Stimulated activated effector memory CD8-positive, alpha-beta T cell treated with anti-CD3 and anti-CD28 coated beads, Interleukin-12 subunit alpha, Interleukin-12 subunit beta, amount 100 ng/mL, for 72 hours (primary cell): ENCODE measurements at regions not wholly inside any gene's neighbourhood (a gene's known extent, or its start where the extent isn't known, plus 50 kb on each side); places are given as distances from the start of the nearest gene placed in this dataset.

Experiments
- ATAC-seq: fragments of 150-1000 bp; cut with Tn5 transposase; 2 replicates; pipeline ENCODE4 v1.10.0; 2021
- DNase-seq, 2 donors: peaks; one replicate each; pipeline ENCODE4 v3.0.0; 2021 to 2022; ENCODE audit warnings: low spot score in 2 of 2
- H3K27ac Mint-ChIP-seq: one replicate; pipeline ENCODE4 v1.8.0; 2022; ENCODE audit warnings: mild to moderate bottlenecking, mixed read lengths
- H3K36me3 Mint-ChIP-seq: one replicate; pipeline ENCODE4 v1.8.0; 2022; ENCODE audit warnings: mild to moderate bottlenecking, mixed read lengths
- H3K4me1 Mint-ChIP-seq: one replicate; pipeline ENCODE4 v1.8.0; 2022; ENCODE audit warnings: mixed read lengths
- H3K4me3 Mint-ChIP-seq: one replicate; pipeline ENCODE4 v1.8.0; 2022; ENCODE audit warnings: mild to moderate bottlenecking, mixed read lengths
- H3K9me3 Mint-ChIP-seq: one replicate; pipeline ENCODE4 v1.8.0; 2022; ENCODE audit warnings: mixed read lengths

GRCh38 chr5:56612353-56612752 is 203.0 kb upstream of the MAP3K1 start:
- H3K36me3 Mint-ChIP-seq = no peaks in the 10 kb centered on the region
- ATAC-seq = no peak
- no peak for DNase-seq
- peak overlapping the region; percentile 29 for H3K4me3 Mint-ChIP-seq
- peaks cover 4% of the 10 kb centered on the region for H3K9me3 Mint-ChIP-seq
- peaks cover 65% of the 10 kb centered on the region for H3K4me1 Mint-ChIP-seq
- peak overlapping the region; percentile 36 for H3K27ac Mint-ChIP-seq

- peaks cover 59% of the 10 kb centered on the region for H3K4me1 Mint-ChIP-seq
- DNase-seq (peak; percentile 25 to 56), ATAC-seq (peak; percentile 98)
- H3K27ac Mint-ChIP-seq = peak overlapping the region; percentile 76
- peaks cover 4% of the 10 kb centered on the region for H3K9me3 Mint-ChIP-seq
- H3K36me3 Mint-ChIP-seq = no peaks in the 10 kb centered on the region
- H3K4me3 Mint-ChIP-seq = peak overlapping the region; percentile 46
These were observed 205.2 kb upstream of the MAP3K1 start for GRCh38 chr5:56610093-56610698.

GRCh38 chr5:56608217-56608925 is 207.0 kb upstream of the MAP3K1 start:
- ATAC-seq = no peak
- Mint-ChIP-seq H3K36me3 (no peaks in the 10 kb centered on the region), H3K9me3 (peaks cover 3% of the 10 kb centered on the region), H3K4me1 (peaks cover 41% of the 10 kb centered on the region), H3K27ac (no peak overlapping the region), H3K4me3 (no peak overlapping the region)
- no peak for DNase-seq

- Mint-ChIP-seq H3K4me3 (no peak overlapping the region), H3K9me3 (peaks cover 3% of the 10 kb centered on the region)
These were observed 207.8 kb upstream of the MAP3K1 start for GRCh38 chr5:56607551-56607950.

GRCh38 chr5:56607074-56607473 is 208.3 kb upstream of the MAP3K1 start:
- no peaks in the 10 kb centered on the region for H3K36me3 Mint-ChIP-seq
- no peak overlapping the region for H3K4me3 Mint-ChIP-seq
- H3K4me1 Mint-ChIP-seq = peaks cover 30% of the 10 kb centered on the region
- H3K27ac Mint-ChIP-seq = no peak overlapping the region
- ATAC-seq = no peak
- H3K9me3 Mint-ChIP-seq = peaks cover 3% of the 10 kb centered on the region
- DNase-seq = no peak

More at GRCh38 chr5:56607551-56607950, 207.8 kb upstream of the MAP3K1 start:
- H3K36me3 Mint-ChIP-seq = no peaks in the 10 kb centered on the region
- peaks cover 33% of the 10 kb centered on the region for H3K4me1 Mint-ChIP-seq
- H3K27ac Mint-ChIP-seq = no peak overlapping the region
- DNase-seq (no peak), ATAC-seq (no peak)

- peaks cover 3% of the 10 kb centered on the region for H3K9me3 Mint-ChIP-seq
- no peaks in the 10 kb centered on the region for H3K36me3 Mint-ChIP-seq
- ATAC-seq (no peak), DNase-seq (no peak)
- no peak overlapping the region for H3K27ac Mint-ChIP-seq
- H3K4me3 Mint-ChIP-seq = no peak overlapping the region
- H3K4me1 Mint-ChIP-seq = peaks cover 24% of the 10 kb centered on the region
These were observed 209.2 kb upstream of the MAP3K1 start for GRCh38 chr5:56606192-56606591.

GRCh38 chr5:56605231-56605630 is 210.1 kb upstream of the MAP3K1 start:
- no peak overlapping the region for H3K27ac Mint-ChIP-seq
- ATAC-seq (no peak), DNase-seq (no peak)
- peaks cover 15% of the 10 kb centered on the region for H3K4me1 Mint-ChIP-seq
- no peaks in the 10 kb centered on the region for H3K9me3 Mint-ChIP-seq
- no peaks in the 10 kb centered on the region for H3K36me3 Mint-ChIP-seq
- H3K4me3 Mint-ChIP-seq = no peak overlapping the region

- ATAC-seq (no peak), DNase-seq (no peak)
- H3K36me3 Mint-ChIP-seq = no peaks in the 10 kb centered on the region
- no peaks in the 10 kb centered on the region for H3K9me3 Mint-ChIP-seq
- no peak overlapping the region for H3K4me3 Mint-ChIP-seq
- no peaks in the 10 kb centered on the region for H3K4me1 Mint-ChIP-seq
- H3K27ac Mint-ChIP-seq = no peak overlapping the region
These were observed 213.7 kb upstream of the MAP3K1 start for GRCh38 chr5:56601641-56602071.

GRCh38 chr5:56598941-56599340 is 216.4 kb upstream of the MAP3K1 start:
- Mint-ChIP-seq H3K27ac (no peak overlapping the region), H3K4me3 (no peak overlapping the region), H3K9me3 (no peaks in the 10 kb centered on the region), H3K36me3 (no peaks in the 10 kb centered on the region), H3K4me1 (no peaks in the 10 kb centered on the region)
- ATAC-seq = no peak
- no peak for DNase-seq

GRCh38 chr5:56596155-56596554 is 219.2 kb upstream of the MAP3K1 start:
- H3K27ac Mint-ChIP-seq = no peak overlapping the region
- DNase-seq (no peak), ATAC-seq (no peak)
- H3K9me3 Mint-ChIP-seq = no peaks in the 10 kb centered on the region
- no peaks in the 10 kb centered on the region for H3K36me3 Mint-ChIP-seq
- no peak overlapping the region for H3K4me3 Mint-ChIP-seq
- no peaks in the 10 kb centered on the region for H3K4me1 Mint-ChIP-seq

GRCh38 chr5:56595566-56595965 is 219.8 kb upstream of the MAP3K1 start:
- no peak for ATAC-seq
- no peaks in the 10 kb centered on the region for H3K36me3 Mint-ChIP-seq
- no peak overlapping the region for H3K27ac Mint-ChIP-seq
- no peak for DNase-seq
- H3K4me1 Mint-ChIP-seq = no peaks in the 10 kb centered on the region
- H3K4me3 Mint-ChIP-seq = no peak overlapping the region
- H3K9me3 Mint-ChIP-seq = no peaks in the 10 kb centered on the region

- ATAC-seq (no peak), DNase-seq (no peak)
- Mint-ChIP-seq H3K4me1 (no peaks in the 10 kb centered on the region), H3K27ac (no peak overlapping the region), H3K4me3 (no peak overlapping the region), H3K9me3 (no peaks in the 10 kb centered on the region), H3K36me3 (no peaks in the 10 kb centered on the region)
These were observed 220.6 kb upstream of the MAP3K1 start for GRCh38 chr5:56594792-56595191.

GRCh38 chr5:56591081-56591480 is 224.3 kb upstream of the MAP3K1 start:
- no peak overlapping the region for H3K4me3 Mint-ChIP-seq
- H3K4me1 Mint-ChIP-seq = peaks cover 28% of the 10 kb centered on the region
- no peaks in the 10 kb centered on the region for H3K9me3 Mint-ChIP-seq
- ATAC-seq = no peak
- H3K36me3 Mint-ChIP-seq = no peaks in the 10 kb centered on the region
- no peak for DNase-seq
- H3K27ac Mint-ChIP-seq = no peak overlapping the region

GRCh38 chr5:56589481-56589860 is 225.9 kb upstream of the MAP3K1 start:
- H3K4me3 Mint-ChIP-seq = peak overlapping the region; percentile 28
- H3K27ac Mint-ChIP-seq = peak overlapping the region; percentile 77
- no peak for DNase-seq
- ATAC-seq = no peak
- H3K36me3 Mint-ChIP-seq = no peaks in the 10 kb centered on the region
- H3K9me3 Mint-ChIP-seq = no peaks in the 10 kb centered on the region
- H3K4me1 Mint-ChIP-seq = peaks cover 28% of the 10 kb centered on the region

- Mint-ChIP-seq H3K4me1 (peaks cover 28% of the 10 kb centered on the region), H3K27ac (peak overlapping the region; percentile 77), H3K36me3 (no peaks in the 10 kb centered on the region), H3K4me3 (peak overlapping the region; percentile 28), H3K9me3 (no peaks in the 10 kb centered on the region)
- ATAC-seq (peak; percentile 83), DNase-seq (no peak)
These were observed 226.5 kb upstream of the MAP3K1 start for GRCh38 chr5:56588636-56589480.

- H3K9me3 Mint-ChIP-seq = no peaks in the 10 kb centered on the region
- no peaks in the 10 kb centered on the region for H3K36me3 Mint-ChIP-seq
- DNase-seq (no peak), ATAC-seq (no peak)
- H3K4me1 Mint-ChIP-seq = peaks cover 28% of the 10 kb centered on the region
- H3K27ac Mint-ChIP-seq = peak overlapping the region; percentile 77
- H3K4me3 Mint-ChIP-seq = no peak overlapping the region
These were observed 227.2 kb upstream of the MAP3K1 start for GRCh38 chr5:56588131-56588487.
